ENCODE measurements at regions not wholly inside any gene's neighbourhood (a gene's known extent, or its start where the extent isn't known, plus 50 kb on each side); places are given as distances from the start of the nearest gene placed in this dataset.

GRCh38 chr13:37274569-37275497 lies 169.4 kb upstream of the CSNK1A1L start:
- H4K20me1 ChIP-seq (replicated peaks; ENCODE audit: control insufficient read depth, insufficient read depth, low read length), result no peaks in the 10 kb centered on the region
- H3K79me2 ChIP-seq (ENCODE audit: control insufficient read depth, insufficient read depth, low read length), result no peaks in the 10 kb centered on the region
- H3K9me3 ChIP-seq (replicated peaks; ENCODE audit: control insufficient read depth, insufficient read depth, low read depth, low read length), result no peaks in the 10 kb centered on the region
- H3K9ac ChIP-seq (ENCODE audit: insufficient read depth in 1 of 2, low read depth in 2 of 2, low read length in 2 of 2), result no peak overlapping the region
- H3K4me1 ChIP-seq (replicated peaks in 1 of 2; ENCODE audit: control insufficient read depth in 2 of 2, insufficient read depth in 2 of 2, low read length in 2 of 2), result no peaks in the 10 kb centered on the region
- no peak overlapping the region for H2AFZ ChIP-seq (ENCODE audit: low read depth, low read length)
- H3K27ac ChIP-seq (ENCODE audit: extremely low read depth, low read depth, low read length), result no peak overlapping the region
- in situ Hi-C loops (cut with MboI), result no loop called here
- H3K36me3 ChIP-seq (ENCODE audit: control insufficient read depth, insufficient read depth, low read length), result no peaks in the 10 kb centered on the region
- no peaks in the 10 kb centered on the region for H3K9me1 ChIP-seq (ENCODE audit: control insufficient read depth, insufficient read depth, low read length)
- WGBS (ENCODE audit: insufficient coverage, low coverage, missing lambda C conversion rate), result 2% methylated on average over 6 of the region's 6 CpGs
- CTCF ChIA-PET (ENCODE audit: low intra/inter-chr PET ratio), result no interaction called here
- FAIRE-seq, result no peak
- H3K27me3 ChIP-seq (ENCODE audit: control insufficient read depth in 2 of 2, insufficient read depth in 2 of 2, low read length in 2 of 2), result no peaks in the 10 kb centered on the region
- intact Hi-C loops (cut with micrococcal nuclease), result no loop called here
- H3K4me2 ChIP-seq (ENCODE audit: insufficient read depth, low read length), result no peak overlapping the region
- DNase-seq (ENCODE audit: extremely low read depth in 1 of 4, low spot score in 3 of 4), result no peak
- TF ChIP-seq ZNF583 (CRISPR knock-in tag; IDR thresholded peaks at IDR 0.05), result no peak
- no peak for TF ChIP-seq RBM34 (IDR thresholded peaks at IDR 0.05; ENCODE audit: borderline replicate concordance, insufficient read depth, low read length)
- no peak for TF ChIP-seq NFATC3 (IDR thresholded peaks at IDR 0.05)
- TF ChIP-seq TEAD2 (tag; IDR thresholded peaks at IDR 0.05), result no peak
- TF ChIP-seq BRD9 (IDR thresholded peaks at IDR 0.05; ENCODE audit: low read depth, partially characterized antibody), result no peak
- no TSS peak for BruUV-seq (replicated peaks)
- ATAC-seq, result no peak
- no peak overlapping the region for H3K4me3 ChIP-seq
- POLR2A ChIA-PET, result no interaction called here

- no peaks in the 10 kb centered on the region for H3K9me1 ChIP-seq (ENCODE audit: control insufficient read depth, insufficient read depth, low read length)
- H3K4me3 ChIP-seq, result no peak overlapping the region
- in situ Hi-C loops (cut with MboI), result no loop called here
- intact Hi-C loops (cut with micrococcal nuclease), result no loop called here
- 0% methylated on average over 1 of the region's 1 CpG for WGBS (ENCODE audit: insufficient coverage, low coverage, missing lambda C conversion rate)
- H3K27ac ChIP-seq (ENCODE audit: extremely low read depth, low read depth, low read length), result no peak overlapping the region
- TF ChIP-seq CBX2 (IDR thresholded peaks at IDR 0.05; ENCODE audit: insufficient read depth, low read length, poor library complexity, severe bottlenecking), result no peak
- no peak for TF ChIP-seq TFAM (CRISPR knock-in tag; conservative IDR thresholded peaks at IDR 0.05)
- no peak for TF ChIP-seq ZNF507 (tag; conservative IDR thresholded peaks at IDR 0.05)
- no peak for TF ChIP-seq GATAD2A (IDR thresholded peaks at IDR 0.05)
- no peak for TF ChIP-seq ZNF124 (CRISPR knock-in tag; IDR thresholded peaks at IDR 0.05)
- no peak for TF ChIP-seq ZNF583 (CRISPR knock-in tag; IDR thresholded peaks at IDR 0.05)
- no peak for FAIRE-seq
- no peak for DNase-seq (ENCODE audit: extremely low read depth in 1 of 4, low spot score in 3 of 4)
- no peak overlapping the region for H3K9ac ChIP-seq (ENCODE audit: insufficient read depth in 1 of 2, low read depth in 2 of 2, low read length in 2 of 2)
- no peak overlapping the region for H3K4me2 ChIP-seq (ENCODE audit: insufficient read depth, low read length)
- no peak for ATAC-seq
- no peaks in the 10 kb centered on the region for H4K20me1 ChIP-seq (replicated peaks; ENCODE audit: control insufficient read depth, insufficient read depth, low read length)
- no TSS peak for BruUV-seq (replicated peaks)
- no peaks in the 10 kb centered on the region for H3K36me3 ChIP-seq (ENCODE audit: control insufficient read depth, insufficient read depth, low read length)
- H3K27me3 ChIP-seq (ENCODE audit: control insufficient read depth in 2 of 2, insufficient read depth in 2 of 2, low read length in 2 of 2), result no peaks in the 10 kb centered on the region
- POLR2A ChIA-PET, result no interaction called here
- H3K9me3 ChIP-seq (replicated peaks; ENCODE audit: control insufficient read depth, insufficient read depth, low read depth, low read length), result no peaks in the 10 kb centered on the region
- no peak overlapping the region for H2AFZ ChIP-seq (ENCODE audit: low read depth, low read length)
- no peaks in the 10 kb centered on the region for H3K79me2 ChIP-seq (ENCODE audit: control insufficient read depth, insufficient read depth, low read length)
- no peaks in the 10 kb centered on the region for H3K4me1 ChIP-seq (replicated peaks in 1 of 2; ENCODE audit: control insufficient read depth in 2 of 2, insufficient read depth in 2 of 2, low read length in 2 of 2)
- CTCF ChIA-PET (ENCODE audit: low intra/inter-chr PET ratio), result no interaction called here
These were observed 168.4 kb upstream of the CSNK1A1L start for GRCh38 chr13:37273836-37274235.
